ENCODE measurements at regions not wholly inside any gene's neighbourhood (a gene's known extent, or its start where the extent isn't known, plus 50 kb on each side); places are given as distances from the start of the nearest gene placed in this dataset.
"Not testable (repeated sequence)": the region's sequence is repeated elsewhere in the genome, so short reads cannot be mapped to it uniquely, and the experiment has no call there.

- Mint-ChIP-seq H3K36me3 (peaks cover 8% of the 10 kb centered on the region), H3K27me3 (ENCODE audit: low read depth) (no peaks in the 10 kb centered on the region), H3K27ac (no peak overlapping the region), H3K4me1 (no peaks in the 10 kb centered on the region), H3K4me3 (no peak overlapping the region), H3K9me3 (peaks cover 27% of the 10 kb centered on the region)
- DNase-seq (ENCODE audit: low spot score), result no peak
- TF ChIP-seq TP53 (CRISPR knock-in tag; IDR thresholded peaks at IDR 0.05) (no peak), ZNF671 (CRISPR knock-in tag; IDR thresholded peaks at IDR 0.05) (no peak), ZNF396 (CRISPR knock-in tag; IDR thresholded peaks at IDR 0.05; ENCODE audit: borderline replicate concordance) (no peak), NFE2L1 (CRISPR knock-in tag; IDR thresholded peaks at IDR 0.05) (no peak), GRHL2 (CRISPR knock-in tag; IDR thresholded peaks at IDR 0.05; ENCODE audit: insufficient replicate concordance, severe bottlenecking) (no peak), FOXK1 (CRISPR knock-in tag; IDR thresholded peaks at IDR 0.05) (no peak), KAT7 (CRISPR knock-in tag; IDR thresholded peaks at IDR 0.05; ENCODE audit: borderline replicate concordance) (no peak), ATF2 (CRISPR knock-in tag; IDR thresholded peaks at IDR 0.05; ENCODE audit: borderline replicate concordance, low read depth) (no peak), ZNF425 (CRISPR knock-in tag; conservative IDR thresholded peaks at IDR 0.05) (no peak), ATF6 (CRISPR knock-in tag; IDR thresholded peaks at IDR 0.05) (no peak)
- ChIA-PET POLR2A (no interaction called here), CTCF (no interaction called here)
- no peak for ATAC-seq
Observed at GRCh38 chr20:41733151-41733550, 115.0 kb upstream of the CHD6 start.

GRCh38 chr20:41731198-41731597 is 113.0 kb upstream of the CHD6 start:
- POLR2A ChIA-PET; H3K27me3 Mint-ChIP-seq (ENCODE audit: low read depth); CTCF ChIA-PET; H3K4me3 Mint-ChIP-seq; ATAC-seq; DNase-seq (ENCODE audit: low spot score); H3K27ac Mint-ChIP-seq; H3K4me1 Mint-ChIP-seq: not testable (repeated sequence)
- Mint-ChIP-seq H3K36me3 (peaks cover 17% of the 10 kb centered on the region), H3K9me3 (peaks cover 38% of the 10 kb centered on the region)

- POLR2A ChIA-PET, H3K4me1 Mint-ChIP-seq: not testable (repeated sequence)
- peaks cover 24% of the 10 kb centered on the region for H3K9me3 Mint-ChIP-seq
Observed at GRCh38 chr20:41727681-41728080, 109.5 kb upstream of the CHD6 start.

DNA sequence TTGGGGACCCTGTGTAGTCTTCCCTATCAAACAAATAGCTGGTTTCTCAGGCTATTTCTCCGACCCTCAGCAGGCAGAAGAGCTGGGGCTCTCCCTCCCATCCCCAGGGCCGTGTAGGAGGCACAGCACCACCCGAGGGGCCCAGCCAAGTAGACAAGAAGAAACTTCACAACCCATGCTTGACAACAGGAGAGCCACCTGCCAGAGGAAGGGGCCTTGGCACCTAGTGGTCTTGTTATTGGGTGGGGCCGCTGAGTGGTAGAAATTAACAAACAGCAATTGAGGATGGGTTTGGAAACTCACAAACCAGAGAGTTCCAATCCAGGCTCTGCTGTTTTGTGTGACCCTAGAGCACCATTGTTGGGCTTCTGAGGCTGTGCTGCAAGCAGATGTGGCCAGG is 108.5 kb upstream of the CHD6 start:
- H3K36me3 Mint-ChIP-seq, result peaks cover 10% of the 10 kb centered on the region
- ChIA-PET CTCF (interaction anchor here (1.2 to 1.4 kb wide), 2 partner anchors 8 to 29 kb away, joined by 3 to 5 read pairs; no protein-coding TSS in a partner anchor), POLR2A (no interaction called here)
- H3K27me3 Mint-ChIP-seq (ENCODE audit: low read depth), result peaks cover 7% of the 10 kb centered on the region; the same call in 1 of the 2 replicates
- peaks cover 30% of the 10 kb centered on the region for H3K9me3 Mint-ChIP-seq
- DNase-seq (ENCODE audit: low spot score) (no peak), ATAC-seq (no peak)
- H3K4me3 Mint-ChIP-seq, result no peak overlapping the region
- no peak overlapping the region for H3K27ac Mint-ChIP-seq
- H3K4me1 Mint-ChIP-seq, result no peaks in the 10 kb centered on the region
- TF ChIP-seq ZNF219 (CRISPR knock-in tag; IDR thresholded peaks at IDR 0.05; ENCODE audit: borderline replicate concordance) (no peak), ZNF671 (CRISPR knock-in tag; IDR thresholded peaks at IDR 0.05) (no peak), ZNF425 (CRISPR knock-in tag; conservative IDR thresholded peaks at IDR 0.05) (no peak), FOXP1 (CRISPR knock-in tag; IDR thresholded peaks at IDR 0.05; ENCODE audit: borderline replicate concordance) (no peak), ARID4B (CRISPR knock-in tag; IDR thresholded peaks at IDR 0.05; ENCODE audit: borderline replicate concordance) (no peak), FOXJ3 (CRISPR knock-in tag; IDR thresholded peaks at IDR 0.05; ENCODE audit: borderline replicate concordance) (no peak), ETV6 (CRISPR knock-in tag; IDR thresholded peaks at IDR 0.05) (no peak), FOXK1 (CRISPR knock-in tag; IDR thresholded peaks at IDR 0.05) (no peak), EMX1 (CRISPR knock-in tag; IDR thresholded peaks at IDR 0.05) (no peak)

More at GRCh38 chr20:41727681-41728080, 109.5 kb upstream of the CHD6 start:
- not testable (repeated sequence) for H3K27me3 Mint-ChIP-seq (ENCODE audit: low read depth); DNase-seq (ENCODE audit: low spot score); H3K4me3 Mint-ChIP-seq; ATAC-seq; H3K36me3 Mint-ChIP-seq; H3K27ac Mint-ChIP-seq
- CTCF ChIA-PET, result interaction anchor here (0.9 to 1.1 kb wide), 2 partner anchors 155 to 803 kb away, joined by 3 read pairs; no protein-coding TSS in a partner anchor
